ENCODE measurements at regions not wholly inside any gene's neighbourhood (a gene's known extent, or its start where the extent isn't known, plus 50 kb on each side); places are given as distances from the start of the nearest gene placed in this dataset.

GRCh38 chr16:52718046-52718445 is 171.1 kb upstream of the TOX3 start:
- Histone ChIP-seq H3K4me1 (ENCODE audit: insufficient read depth, low read length, severe bottlenecking) (no peaks in the 10 kb centered on the region), H3K4me2 (ENCODE audit: low read length) (no peak overlapping the region), H3K9me2 (ENCODE audit: low read depth, low read length) (no peaks in the 10 kb centered on the region), H3K9me3 (ENCODE audit: low read length) (no peaks in the 10 kb centered on the region), H3K9ac (ENCODE audit: low read length) (no peak overlapping the region), H2AFZ (ENCODE audit: low read length) (no peak overlapping the region), H3K4me3 (ENCODE audit: low read depth, low read length, poor library complexity, severe bottlenecking) (no peak overlapping the region), H3K27ac (ENCODE audit: low read depth, low read length, poor library complexity, severe bottlenecking) (no peak overlapping the region), H3F3A (ENCODE audit: insufficient read depth, low read length) (no peaks in the 10 kb centered on the region), H3K79me2 (ENCODE audit: insufficient read depth, low read length) (no peaks in the 10 kb centered on the region), H3K36me3 (ENCODE audit: insufficient read depth, low read length) (no peaks in the 10 kb centered on the region), H4K20me1 (ENCODE audit: insufficient read depth, low read length) (no peaks in the 10 kb centered on the region), H3K27me3 (ENCODE audit: insufficient read depth, low read length) (no peaks in the 10 kb centered on the region)
- TF ChIP-seq EZH2 (IDR thresholded peaks at IDR 0.05; ENCODE audit: borderline replicate concordance, low read length) = no peak
- TF ChIP-seq, protein P1, sequence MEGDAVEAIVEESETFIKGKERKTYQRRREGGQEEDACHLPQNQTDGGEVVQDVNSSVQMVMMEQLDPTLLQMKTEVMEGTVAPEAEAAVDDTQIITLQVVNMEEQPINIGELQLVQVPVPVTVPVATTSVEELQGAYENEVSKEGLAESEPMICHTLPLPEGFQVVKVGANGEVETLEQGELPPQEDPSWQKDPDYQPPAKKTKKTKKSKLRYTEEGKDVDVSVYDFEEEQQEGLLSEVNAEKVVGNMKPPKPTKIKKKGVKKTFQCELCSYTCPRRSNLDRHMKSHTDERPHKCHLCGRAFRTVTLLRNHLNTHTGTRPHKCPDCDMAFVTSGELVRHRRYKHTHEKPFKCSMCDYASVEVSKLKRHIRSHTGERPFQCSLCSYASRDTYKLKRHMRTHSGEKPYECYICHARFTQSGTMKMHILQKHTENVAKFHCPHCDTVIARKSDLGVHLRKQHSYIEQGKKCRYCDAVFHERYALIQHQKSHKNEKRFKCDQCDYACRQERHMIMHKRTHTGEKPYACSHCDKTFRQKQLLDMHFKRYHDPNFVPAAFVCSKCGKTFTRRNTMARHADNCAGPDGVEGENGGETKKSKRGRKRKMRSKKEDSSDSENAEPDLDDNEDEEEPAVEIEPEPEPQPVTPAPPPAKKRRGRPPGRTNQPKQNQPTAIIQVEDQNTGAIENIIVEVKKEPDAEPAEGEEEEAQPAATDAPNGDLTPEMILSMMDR (IDR thresholded peaks at IDR 0.05; ENCODE audit: low read length) = no peak

DNA sequence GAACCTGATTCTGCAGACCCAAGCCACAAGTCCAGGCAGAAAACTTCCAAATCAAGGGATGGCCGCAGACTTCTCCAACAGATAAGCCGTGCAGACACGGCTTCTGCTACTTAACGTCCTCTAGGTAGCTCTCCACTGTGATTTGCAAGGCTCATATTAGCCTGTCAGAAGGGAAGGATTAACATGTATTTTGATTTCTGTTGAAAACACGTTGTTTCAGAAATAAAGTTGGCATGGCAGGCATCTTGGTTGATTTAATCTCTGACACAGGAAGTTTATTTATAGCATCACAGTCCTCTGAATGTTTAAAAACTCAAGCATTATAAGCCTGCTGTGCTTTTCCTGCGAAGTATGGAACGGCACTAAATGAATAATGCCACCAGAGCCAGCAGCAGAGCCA is 166.8 kb upstream of the TOX3 start:
- Histone ChIP-seq H3K27ac (ENCODE audit: low read depth, low read length, poor library complexity, severe bottlenecking) (no peak overlapping the region), H3K9ac (ENCODE audit: low read length) (no peak overlapping the region), H3K9me2 (ENCODE audit: low read depth, low read length) (no peaks in the 10 kb centered on the region), H3K4me1 (ENCODE audit: insufficient read depth, low read length, severe bottlenecking) (no peaks in the 10 kb centered on the region), H3K4me2 (ENCODE audit: low read length) (no peak overlapping the region), H3K27me3 (ENCODE audit: insufficient read depth, low read length) (no peaks in the 10 kb centered on the region), H4K20me1 (ENCODE audit: insufficient read depth, low read length) (no peaks in the 10 kb centered on the region), H3K79me2 (ENCODE audit: insufficient read depth, low read length) (no peaks in the 10 kb centered on the region), H3F3A (ENCODE audit: insufficient read depth, low read length) (no peaks in the 10 kb centered on the region), H3K4me3 (ENCODE audit: low read depth, low read length, poor library complexity, severe bottlenecking) (no peak overlapping the region), H3K9me3 (ENCODE audit: low read length) (no peaks in the 10 kb centered on the region), H3K36me3 (ENCODE audit: insufficient read depth, low read length) (no peaks in the 10 kb centered on the region), H2AFZ (ENCODE audit: low read length) (no peak overlapping the region)
- no peak for TF ChIP-seq EZH2 (IDR thresholded peaks at IDR 0.05; ENCODE audit: borderline replicate concordance, low read length)
- TF ChIP-seq, protein P1 (IDR thresholded peaks at IDR 0.05; ENCODE audit: low read length) = no peak

DNA sequence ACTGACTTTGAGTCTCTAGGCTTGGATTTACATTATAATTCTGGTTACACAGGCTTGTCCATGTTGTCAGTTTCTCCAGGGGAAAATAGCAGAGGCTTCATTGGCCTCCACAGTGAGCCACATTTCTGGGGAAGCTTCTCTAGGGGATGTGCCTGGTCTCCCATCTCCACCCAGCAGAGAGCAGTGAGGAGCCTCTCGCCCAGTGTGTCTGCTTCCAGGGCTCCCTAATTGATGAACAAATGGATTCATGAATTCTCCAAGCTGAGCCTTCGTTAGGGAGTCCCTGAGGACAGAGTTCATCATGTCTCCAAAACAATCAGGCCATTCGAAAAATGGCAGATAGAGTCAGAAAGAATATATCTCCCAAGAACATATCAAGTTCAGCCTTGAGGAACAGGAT is 162.4 kb upstream of the TOX3 start:
- Histone ChIP-seq H3K4me2 (ENCODE audit: low read length) (no peak overlapping the region), H3K36me3 (ENCODE audit: insufficient read depth, low read length) (no peaks in the 10 kb centered on the region), H3K79me2 (ENCODE audit: insufficient read depth, low read length) (no peaks in the 10 kb centered on the region), H3K9me2 (ENCODE audit: low read depth, low read length) (no peaks in the 10 kb centered on the region), H2AFZ (ENCODE audit: low read length) (no peak overlapping the region), H3K27me3 (ENCODE audit: insufficient read depth, low read length) (no peaks in the 10 kb centered on the region), H3F3A (ENCODE audit: insufficient read depth, low read length) (no peaks in the 10 kb centered on the region), H3K27ac (ENCODE audit: low read depth, low read length, poor library complexity, severe bottlenecking) (no peak overlapping the region), H3K4me3 (ENCODE audit: low read depth, low read length, poor library complexity, severe bottlenecking) (no peak overlapping the region), H3K4me1 (ENCODE audit: insufficient read depth, low read length, severe bottlenecking) (no peaks in the 10 kb centered on the region), H3K9ac (ENCODE audit: low read length) (no peak overlapping the region), H4K20me1 (ENCODE audit: insufficient read depth, low read length) (no peaks in the 10 kb centered on the region), H3K9me3 (ENCODE audit: low read length) (no peaks in the 10 kb centered on the region)
- no peak for TF ChIP-seq EZH2 (IDR thresholded peaks at IDR 0.05; ENCODE audit: borderline replicate concordance, low read length)
- TF ChIP-seq, protein P1 (IDR thresholded peaks at IDR 0.05; ENCODE audit: low read length) = no peak

All from OCI-LY1 (cell line).